Ectodermal cell (in vitro differentiated cells): ENCODE measurements at regions not wholly inside any gene's neighbourhood (a gene's known extent, or its start where the extent isn't known, plus 50 kb on each side); places are given as distances from the start of the nearest gene placed in this dataset.

ENCODE experiments used
- H3K27ac ChIP-seq: 2 replicates; pipeline ENCODE4 v1.7.0; 2013; ENCODE audit warnings: mild to moderate bottlenecking, low read depth, low read length; ENCODE audit not compliant: insufficient read depth, poor library complexity, severe bottlenecking
- H3K27me3 ChIP-seq: 2 replicates; pipeline ENCODE4 v1.7.0; 2013; ENCODE audit warnings: mild to moderate bottlenecking, low read length; ENCODE audit not compliant: insufficient read depth, control insufficient read depth, poor library complexity, severe bottlenecking
- H3K36me3 ChIP-seq: one replicate; pipeline ENCODE4 v1.7.0; 2013; ENCODE audit warnings: low read length; ENCODE audit not compliant: control insufficient read depth, insufficient read depth
- H3K4me1 ChIP-seq: one replicate; pipeline ENCODE4 v1.7.0; 2013; ENCODE audit warnings: low read length; ENCODE audit not compliant: control insufficient read depth, insufficient read depth
- H3K4me3 ChIP-seq: 2 replicates; pipeline ENCODE4 v1.7.0; 2013; ENCODE audit warnings: low read depth, low read length, control low read depth; ENCODE audit not compliant: insufficient read depth
- H3K9me3 ChIP-seq: 2 replicates; pipeline ENCODE4 v1.7.0; 2013; ENCODE audit warnings: mild to moderate bottlenecking, low read length, moderate library complexity; ENCODE audit not compliant: control insufficient read depth
- WGBS, 2 experiments: methylation state at CpG; one replicate each; pipeline ENCODE4 v1.1.7; 2013; ENCODE audit warnings: missing lambda C conversion rate in 2 of 2; 5-methylcytosine and 5-hydroxymethylcytosine counted together

GRCh38 chr13:44257796-44258195 lies 115.8 kb upstream of the SERP2 start:
- H3K9me3 ChIP-seq = no peaks in the 10 kb centered on the region
- H3K4me1 ChIP-seq = peaks cover 5% of the 10 kb centered on the region
- H3K36me3 ChIP-seq = no peaks in the 10 kb centered on the region
- WGBS, 2 experiments = 95 to 97% methylated on average over 3 to 4 of the region's 4 CpGs
- no peak overlapping the region for H3K4me3 ChIP-seq
- no peaks in the 10 kb centered on the region for H3K27me3 ChIP-seq
- no peak overlapping the region for H3K27ac ChIP-seq

- no peaks in the 10 kb centered on the region for H3K9me3 ChIP-seq
- H3K27ac ChIP-seq = no peak overlapping the region
- no peaks in the 10 kb centered on the region for H3K27me3 ChIP-seq
- no peaks in the 10 kb centered on the region for H3K36me3 ChIP-seq
- no peak overlapping the region for H3K4me3 ChIP-seq
- peaks cover 5% of the 10 kb centered on the region for H3K4me1 ChIP-seq
- WGBS, 2 experiments = 83 to 85% methylated on average over 12 of the region's 12 CpGs
Measured at GRCh38 chr13:44259045-44260027, 114.3 kb upstream of the SERP2 start.

GRCh38 chr13:44260336-44260735 lies 113.3 kb upstream of the SERP2 start:
- H3K27ac ChIP-seq = no peak overlapping the region
- H3K9me3 ChIP-seq = no peaks in the 10 kb centered on the region
- no peaks in the 10 kb centered on the region for H3K36me3 ChIP-seq
- H3K27me3 ChIP-seq = no peaks in the 10 kb centered on the region
- peaks cover 5% of the 10 kb centered on the region for H3K4me1 ChIP-seq
- 89 to 90% methylated on average over 2 of the region's 2 CpGs for WGBS, 2 experiments
- H3K4me3 ChIP-seq = no peak overlapping the region

- Histone ChIP-seq H3K27ac (no peak overlapping the region), H3K4me3 (no peak overlapping the region), H3K36me3 (no peaks in the 10 kb centered on the region), H3K4me1 (no peaks in the 10 kb centered on the region), H3K27me3 (no peaks in the 10 kb centered on the region), H3K9me3 (no peaks in the 10 kb centered on the region)
- WGBS, 2 experiments = 92% methylated on average over 20 of the region's 20 CpGs
Measured at GRCh38 chr13:44263751-44264620, 109.6 kb upstream of the SERP2 start.

GRCh38 chr13:44266305-44266704 lies 107.3 kb upstream of the SERP2 start:
- H3K36me3 ChIP-seq = no peaks in the 10 kb centered on the region
- WGBS, 2 experiments = 73 to 78% methylated on average over 3 of the region's 3 CpGs

GRCh38 chr13:44266772-44267171 lies 106.9 kb upstream of the SERP2 start:
- H3K27me3 ChIP-seq = no peaks in the 10 kb centered on the region
- H3K9me3 ChIP-seq = no peaks in the 10 kb centered on the region
- H3K4me1 ChIP-seq = no peaks in the 10 kb centered on the region
- H3K27ac ChIP-seq = no peak overlapping the region
- H3K4me3 ChIP-seq = no peak overlapping the region
- 96 to 98% methylated on average over 1 of the region's 1 CpG for WGBS, 2 experiments
- no peaks in the 10 kb centered on the region for H3K36me3 ChIP-seq

More at GRCh38 chr13:44266305-44266704, 107.3 kb upstream of the SERP2 start:
- no peak overlapping the region for H3K4me3 ChIP-seq
- no peaks in the 10 kb centered on the region for H3K4me1 ChIP-seq
- H3K27ac ChIP-seq = no peak overlapping the region
- H3K27me3 ChIP-seq = no peaks in the 10 kb centered on the region
- no peaks in the 10 kb centered on the region for H3K9me3 ChIP-seq

- H3K4me3 ChIP-seq = no peak overlapping the region
- no peaks in the 10 kb centered on the region for H3K36me3 ChIP-seq
- WGBS, 2 experiments = 92 to 94% methylated on average over 1 of the region's 1 CpG
- H3K27ac ChIP-seq = no peak overlapping the region
- no peaks in the 10 kb centered on the region for H3K27me3 ChIP-seq
- H3K9me3 ChIP-seq = no peaks in the 10 kb centered on the region
- no peaks in the 10 kb centered on the region for H3K4me1 ChIP-seq
Measured at GRCh38 chr13:44267203-44267602, 106.4 kb upstream of the SERP2 start.

GRCh38 chr13:44267980-44268379 lies 105.6 kb upstream of the SERP2 start:
- Histone ChIP-seq H3K27ac (no peak overlapping the region), H3K4me1 (no peaks in the 10 kb centered on the region), H3K4me3 (no peak overlapping the region), H3K36me3 (no peaks in the 10 kb centered on the region), H3K27me3 (no peaks in the 10 kb centered on the region), H3K9me3 (no peaks in the 10 kb centered on the region)
- WGBS, 2 experiments = 93 to 94% methylated on average over 4 of the region's 4 CpGs

GRCh38 chr13:44268980-44269379 lies 104.6 kb upstream of the SERP2 start:
- Histone ChIP-seq H3K27ac (no peak overlapping the region), H3K4me3 (no peak overlapping the region), H3K36me3 (no peaks in the 10 kb centered on the region), H3K27me3 (no peaks in the 10 kb centered on the region), H3K4me1 (no peaks in the 10 kb centered on the region), H3K9me3 (no peaks in the 10 kb centered on the region)

GRCh38 chr13:44270150-44270549 lies 103.5 kb upstream of the SERP2 start:
- Histone ChIP-seq H3K36me3 (no peaks in the 10 kb centered on the region), H3K9me3 (no peaks in the 10 kb centered on the region), H3K4me1 (no peaks in the 10 kb centered on the region), H3K4me3 (no peak overlapping the region), H3K27ac (no peak overlapping the region), H3K27me3 (no peaks in the 10 kb centered on the region)
- 97 to 100% methylated on average over 3 of the region's 3 CpGs for WGBS, 2 experiments
